ENCODE measurements at regions not wholly inside any gene's neighbourhood (a gene's known extent, or its start where the extent isn't known, plus 50 kb on each side); places are given as distances from the start of the nearest gene placed in this dataset.

DNA sequence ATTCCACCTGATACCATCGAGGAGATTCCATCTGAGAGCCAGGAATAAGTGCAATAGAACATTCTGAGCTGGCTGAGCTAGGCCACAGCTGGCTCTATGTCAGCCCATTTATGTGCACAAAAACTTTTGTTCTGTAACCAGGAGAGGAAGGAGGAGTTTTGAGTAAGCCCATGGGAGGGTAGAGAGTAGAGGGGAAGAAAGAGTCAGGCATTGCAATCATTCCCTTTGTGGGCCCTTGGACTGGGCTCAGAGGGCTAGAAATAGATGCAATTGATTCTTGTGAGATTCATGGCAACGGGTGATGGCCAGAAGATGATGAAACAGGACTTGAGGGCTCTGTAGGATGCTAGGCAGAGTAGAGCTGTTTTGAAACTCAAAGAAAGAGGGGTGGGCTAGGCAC is 104.6 kb upstream of the KIF5B start:
- TF ChIP-seq, protein P1, sequence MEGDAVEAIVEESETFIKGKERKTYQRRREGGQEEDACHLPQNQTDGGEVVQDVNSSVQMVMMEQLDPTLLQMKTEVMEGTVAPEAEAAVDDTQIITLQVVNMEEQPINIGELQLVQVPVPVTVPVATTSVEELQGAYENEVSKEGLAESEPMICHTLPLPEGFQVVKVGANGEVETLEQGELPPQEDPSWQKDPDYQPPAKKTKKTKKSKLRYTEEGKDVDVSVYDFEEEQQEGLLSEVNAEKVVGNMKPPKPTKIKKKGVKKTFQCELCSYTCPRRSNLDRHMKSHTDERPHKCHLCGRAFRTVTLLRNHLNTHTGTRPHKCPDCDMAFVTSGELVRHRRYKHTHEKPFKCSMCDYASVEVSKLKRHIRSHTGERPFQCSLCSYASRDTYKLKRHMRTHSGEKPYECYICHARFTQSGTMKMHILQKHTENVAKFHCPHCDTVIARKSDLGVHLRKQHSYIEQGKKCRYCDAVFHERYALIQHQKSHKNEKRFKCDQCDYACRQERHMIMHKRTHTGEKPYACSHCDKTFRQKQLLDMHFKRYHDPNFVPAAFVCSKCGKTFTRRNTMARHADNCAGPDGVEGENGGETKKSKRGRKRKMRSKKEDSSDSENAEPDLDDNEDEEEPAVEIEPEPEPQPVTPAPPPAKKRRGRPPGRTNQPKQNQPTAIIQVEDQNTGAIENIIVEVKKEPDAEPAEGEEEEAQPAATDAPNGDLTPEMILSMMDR (optimal IDR thresholded peaks at IDR 0.05 in 1 of 3, IDR thresholded peaks at IDR 0.05 in 1 of 3, conservative IDR thresholded peaks at IDR 0.05 in 1 of 3; ENCODE audit: extremely low read depth in 1 of 3, insufficient read depth in 2 of 3, low read length in 3 of 3): no peak
- no peak for TF ChIP-seq EZH2 (IDR thresholded peaks at IDR 0.05; ENCODE audit: low read length)
